SK-N-SH treated with all-trans-retinoic acid at 6 μM for 48 hours (cell line): ENCODE measurements at regions not wholly inside any gene's neighbourhood (a gene's known extent, or its start where the extent isn't known, plus 50 kb on each side); places are given as distances from the start of the nearest gene placed in this dataset.
A peak's percentile ranks its signal among the peaks of the same experiment; 100 is the strongest.

Source experiments
- ATAC-seq: fragments of 200-7000 bp; cut with Tn5 transposase; 3 replicates; pipeline ENCODE4 v1.9.1; 2020; ENCODE audit warnings: mild to moderate bottlenecking, moderate library complexity
- ARNTL ChIP-seq: fragments of 450-650 bp; formaldehyde crosslinking; IDR thresholded peaks from 2 replicates; pipeline ENCODE4 v1.5.0; 2020; ENCODE audit warnings: low read depth, mild to moderate bottlenecking, moderate library complexity, borderline replicate concordance
- BACH2 ChIP-seq: fragments of 250-450 bp; sonication (Bioruptor Pico); IDR thresholded peaks from 2 replicates; pipeline ENCODE4 v1.9.0; 2021; ENCODE audit warnings: mild to moderate bottlenecking, borderline replicate concordance
- CSDC2 ChIP-seq: fragments of 250-450 bp; sonication (Bioruptor Pico); IDR thresholded peaks from 2 replicates; pipeline ENCODE4 v1.5.0; 2020; ENCODE audit warnings: mild to moderate bottlenecking, moderate library complexity
- ESRRG ChIP-seq: fragments of 250-450 bp; sonication (Bioruptor Pico); IDR thresholded peaks from 2 replicates; pipeline ENCODE4 v1.6.1; 2021; ENCODE audit warnings: mild to moderate bottlenecking
- GLIS3 ChIP-seq: fragments of 250-450 bp; sonication (Bioruptor Pico); IDR thresholded peaks from 2 replicates; pipeline ENCODE4 v1.5.0; 2020; ENCODE audit warnings: mild to moderate bottlenecking, moderate library complexity
- ISL1 ChIP-seq: fragments of 250-450 bp; sonication (Bioruptor Pico); IDR thresholded peaks from 2 replicates; pipeline ENCODE4 v2.1.2; 2022; ENCODE audit warnings: mild to moderate bottlenecking, moderate library complexity
- OSR1 ChIP-seq: fragments of 250-450 bp; sonication (Bioruptor Pico); IDR thresholded peaks from 2 replicates; pipeline ENCODE4 v1.8.0; 2022; ENCODE audit warnings: moderate library complexity, mild to moderate bottlenecking, inconsistent platforms
- RARB ChIP-seq: fragments of 250-450 bp; sonication (Bioruptor Pico); IDR thresholded peaks from 2 replicates; pipeline ENCODE4 v1.8.0; 2021; ENCODE audit warnings: mild to moderate bottlenecking, moderate library complexity
- TCF4 ChIP-seq: fragments of 250-450 bp; sonication (Bioruptor Pico); IDR thresholded peaks from 2 replicates; pipeline ENCODE4 v1.8.0; 2021; ENCODE audit warnings: mild to moderate bottlenecking, moderate library complexity, borderline replicate concordance
- TOX ChIP-seq: fragments of 250-450 bp; sonication (Bioruptor Pico); IDR thresholded peaks from 2 replicates; pipeline ENCODE4 v1.8.0; 2021; ENCODE audit warnings: mild to moderate bottlenecking, moderate library complexity, borderline replicate concordance
- ZC3H10 ChIP-seq: fragments of 250-450 bp; sonication (Bioruptor Pico); IDR thresholded peaks from 2 replicates; pipeline ENCODE4 v1.5.1; 2021; ENCODE audit warnings: mild to moderate bottlenecking, moderate library complexity
- ZFP3 ChIP-seq: fragments of 250-450 bp; sonication (Bioruptor Pico); IDR thresholded peaks from 2 replicates; pipeline ENCODE4 v1.5.0; 2020; ENCODE audit warnings: mild to moderate bottlenecking, moderate library complexity
- ZFP30 ChIP-seq: fragments of 450-650 bp; formaldehyde crosslinking; IDR thresholded peaks from 2 replicates; pipeline ENCODE4 v1.5.0; 2022; ENCODE audit warnings: mild to moderate bottlenecking, moderate library complexity
- ZNF565 ChIP-seq: fragments of 450-650 bp; formaldehyde crosslinking; conservative IDR thresholded peaks from 2 replicates; pipeline ENCODE4 v1.5.0; 2020; ENCODE audit warnings: low read depth, mild to moderate bottlenecking, moderate library complexity
- ZNF8 ChIP-seq: fragments of 450-650 bp; formaldehyde crosslinking; IDR thresholded peaks from 2 replicates; pipeline ENCODE4 v1.5.0; 2020; ENCODE audit warnings: mild to moderate bottlenecking, moderate library complexity
- TF ChIP-seq, protein P1 (sequence below): fragments of 250-450 bp; sonication (Bioruptor Pico); IDR thresholded peaks from 2 replicates; pipeline ENCODE4 v1.8.0; 2020; ENCODE audit warnings: mild to moderate bottlenecking, moderate library complexity, borderline replicate concordance
- TF ChIP-seq, protein P2 (sequence below): fragments of 250-450 bp; sonication (Bioruptor Pico); IDR thresholded peaks from 2 replicates; pipeline ENCODE4 v1.5.1; 2021; ENCODE audit warnings: mild to moderate bottlenecking, moderate library complexity
- TF ChIP-seq, protein P3 (sequence below): fragments of 250-450 bp; sonication (Bioruptor Pico); IDR thresholded peaks from 2 replicates; pipeline ENCODE4 v1.8.0; 2021; ENCODE audit warnings: low read depth, mild to moderate bottlenecking, moderate library complexity, borderline replicate concordance
- TF ChIP-seq, protein P4 (sequence below): fragments of 250-450 bp; sonication (Bioruptor Pico); IDR thresholded peaks from 2 replicates; pipeline ENCODE4 v1.5.0; 2020; ENCODE audit warnings: mild to moderate bottlenecking, moderate library complexity

DNA sequence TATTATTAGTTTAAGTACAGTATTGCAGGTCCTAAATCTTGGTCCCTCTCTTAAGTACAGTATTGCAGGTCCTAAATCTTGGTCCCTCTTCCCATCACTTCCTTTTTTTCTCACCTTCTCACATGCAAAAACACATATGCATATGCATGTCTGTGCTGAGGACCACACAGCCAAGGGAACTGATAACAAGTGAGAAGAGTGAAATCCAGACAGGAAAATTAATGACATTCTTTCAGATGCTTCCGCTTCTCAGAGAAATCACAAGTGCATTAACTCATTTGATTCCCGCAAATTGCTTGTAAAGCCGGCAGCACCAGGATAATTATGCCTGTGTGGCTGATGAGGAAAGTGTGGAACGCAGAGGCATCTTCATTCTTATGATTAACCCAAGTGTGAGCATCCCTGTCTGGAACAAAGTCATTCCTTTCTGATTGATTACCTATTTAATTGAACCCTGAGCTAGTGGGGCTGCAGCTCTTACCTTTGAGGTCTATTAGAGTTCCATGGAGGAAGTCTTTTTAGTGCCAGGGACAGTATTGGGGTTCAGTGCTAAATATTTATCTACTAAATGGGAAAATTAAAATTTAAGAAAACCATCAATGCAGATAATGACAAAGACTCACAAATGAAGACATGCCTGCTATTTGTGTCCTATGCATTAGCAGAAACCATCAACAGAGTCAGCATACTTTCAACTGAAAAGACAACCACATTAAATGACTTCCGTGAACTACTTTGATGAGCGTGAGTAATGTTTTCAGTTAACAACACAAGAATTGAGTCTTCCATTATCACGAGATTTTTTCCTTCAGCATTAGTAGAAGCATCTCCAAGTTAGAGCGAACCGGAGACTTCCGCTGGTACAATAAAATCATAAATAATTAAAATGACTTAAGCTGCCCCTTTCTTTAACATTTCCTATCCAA lies 220.4 kb upstream of the SLC35G4 start:
- TF ChIP-seq CSDC2 (CRISPR knock-in tag), result no peak
- no peak for TF ChIP-seq ZNF565
- no peak for TF ChIP-seq ZC3H10 (CRISPR knock-in tag)
- TF ChIP-seq, protein P1, sequence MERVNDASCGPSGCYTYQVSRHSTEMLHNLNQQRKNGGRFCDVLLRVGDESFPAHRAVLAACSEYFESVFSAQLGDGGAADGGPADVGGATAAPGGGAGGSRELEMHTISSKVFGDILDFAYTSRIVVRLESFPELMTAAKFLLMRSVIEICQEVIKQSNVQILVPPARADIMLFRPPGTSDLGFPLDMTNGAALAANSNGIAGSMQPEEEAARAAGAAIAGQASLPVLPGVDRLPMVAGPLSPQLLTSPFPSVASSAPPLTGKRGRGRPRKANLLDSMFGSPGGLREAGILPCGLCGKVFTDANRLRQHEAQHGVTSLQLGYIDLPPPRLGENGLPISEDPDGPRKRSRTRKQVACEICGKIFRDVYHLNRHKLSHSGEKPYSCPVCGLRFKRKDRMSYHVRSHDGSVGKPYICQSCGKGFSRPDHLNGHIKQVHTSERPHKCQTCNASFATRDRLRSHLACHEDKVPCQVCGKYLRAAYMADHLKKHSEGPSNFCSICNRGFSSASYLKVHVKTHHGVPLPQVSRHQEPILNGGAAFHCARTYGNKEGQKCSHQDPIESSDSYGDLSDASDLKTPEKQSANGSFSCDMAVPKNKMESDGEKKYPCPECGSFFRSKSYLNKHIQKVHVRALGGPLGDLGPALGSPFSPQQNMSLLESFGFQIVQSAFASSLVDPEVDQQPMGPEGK (CRISPR knock-in tag), result no peak
- TF ChIP-seq ZFP3 (CRISPR knock-in tag), result no peak
- TF ChIP-seq TOX, result no peak
- no peak for TF ChIP-seq ISL1 (CRISPR knock-in tag)
- TF ChIP-seq OSR1 (CRISPR knock-in tag), result no peak
- TF ChIP-seq ZFP30 (CRISPR knock-in tag), result no peak
- no peak for TF ChIP-seq TCF4 (CRISPR knock-in tag)
- TF ChIP-seq RARB (CRISPR knock-in tag), result no peak
- TF ChIP-seq, protein P2, sequence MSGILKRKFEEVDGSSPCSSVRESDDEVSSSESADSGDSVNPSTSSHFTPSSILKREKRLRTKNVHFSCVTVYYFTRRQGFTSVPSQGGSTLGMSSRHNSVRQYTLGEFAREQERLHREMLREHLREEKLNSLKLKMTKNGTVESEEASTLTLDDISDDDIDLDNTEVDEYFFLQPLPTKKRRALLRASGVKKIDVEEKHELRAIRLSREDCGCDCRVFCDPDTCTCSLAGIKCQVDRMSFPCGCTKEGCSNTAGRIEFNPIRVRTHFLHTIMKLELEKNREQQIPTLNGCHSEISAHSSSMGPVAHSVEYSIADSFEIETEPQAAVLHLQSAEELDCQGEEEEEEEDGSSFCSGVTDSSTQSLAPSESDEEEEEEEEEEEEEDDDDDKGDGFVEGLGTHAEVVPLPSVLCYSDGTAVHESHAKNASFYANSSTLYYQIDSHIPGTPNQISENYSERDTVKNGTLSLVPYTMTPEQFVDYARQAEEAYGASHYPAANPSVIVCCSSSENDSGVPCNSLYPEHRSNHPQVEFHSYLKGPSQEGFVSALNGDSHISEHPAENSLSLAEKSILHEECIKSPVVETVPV (CRISPR knock-in tag), result no peak
- TF ChIP-seq, protein P3, sequence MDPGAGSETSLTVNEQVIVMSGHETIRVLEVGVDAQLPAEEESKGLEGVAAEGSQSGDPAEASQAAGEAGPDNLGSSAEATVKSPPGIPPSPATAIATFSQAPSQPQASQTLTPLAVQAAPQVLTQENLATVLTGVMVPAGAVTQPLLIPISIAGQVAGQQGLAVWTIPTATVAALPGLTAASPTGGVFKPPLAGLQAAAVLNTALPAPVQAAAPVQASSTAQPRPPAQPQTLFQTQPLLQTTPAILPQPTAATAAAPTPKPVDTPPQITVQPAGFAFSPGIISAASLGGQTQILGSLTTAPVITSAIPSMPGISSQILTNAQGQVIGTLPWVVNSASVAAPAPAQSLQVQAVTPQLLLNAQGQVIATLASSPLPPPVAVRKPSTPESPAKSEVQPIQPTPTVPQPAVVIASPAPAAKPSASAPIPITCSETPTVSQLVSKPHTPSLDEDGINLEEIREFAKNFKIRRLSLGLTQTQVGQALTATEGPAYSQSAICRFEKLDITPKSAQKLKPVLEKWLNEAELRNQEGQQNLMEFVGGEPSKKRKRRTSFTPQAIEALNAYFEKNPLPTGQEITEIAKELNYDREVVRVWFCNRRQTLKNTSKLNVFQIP (CRISPR knock-in tag), result no peak
- ATAC-seq, result no peak

DNA sequence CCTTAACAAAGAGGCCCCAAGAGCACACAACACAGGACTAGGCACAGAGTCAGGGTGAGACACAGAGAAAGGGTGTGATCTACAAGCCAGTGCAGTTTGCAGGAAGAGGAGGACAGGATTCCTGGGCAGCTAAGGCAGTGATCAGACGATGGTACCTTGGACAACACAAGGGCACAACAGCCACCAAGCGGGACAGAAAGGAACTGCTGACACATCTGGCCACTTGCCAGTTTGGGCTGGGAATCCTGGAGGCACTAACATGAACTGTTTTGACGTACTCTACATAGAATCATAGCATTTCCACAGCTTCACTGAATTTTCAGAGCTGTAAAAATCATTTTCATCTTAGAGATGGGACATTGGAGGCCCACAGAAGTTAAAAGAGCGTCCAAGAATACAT lies 221.5 kb upstream of the SLC35G4 start:
- ATAC-seq, result peak; percentile 89
- TF ChIP-seq, protein P1 (CRISPR knock-in tag), result no peak
- no peak for TF ChIP-seq GLIS3 (CRISPR knock-in tag)
- TF ChIP-seq RARB (CRISPR knock-in tag), result no peak
- TF ChIP-seq, protein P3 (CRISPR knock-in tag), result no peak
- TF ChIP-seq ESRRG (CRISPR knock-in tag), result no peak
- no peak for TF ChIP-seq ZNF565
- TF ChIP-seq, protein P4, sequence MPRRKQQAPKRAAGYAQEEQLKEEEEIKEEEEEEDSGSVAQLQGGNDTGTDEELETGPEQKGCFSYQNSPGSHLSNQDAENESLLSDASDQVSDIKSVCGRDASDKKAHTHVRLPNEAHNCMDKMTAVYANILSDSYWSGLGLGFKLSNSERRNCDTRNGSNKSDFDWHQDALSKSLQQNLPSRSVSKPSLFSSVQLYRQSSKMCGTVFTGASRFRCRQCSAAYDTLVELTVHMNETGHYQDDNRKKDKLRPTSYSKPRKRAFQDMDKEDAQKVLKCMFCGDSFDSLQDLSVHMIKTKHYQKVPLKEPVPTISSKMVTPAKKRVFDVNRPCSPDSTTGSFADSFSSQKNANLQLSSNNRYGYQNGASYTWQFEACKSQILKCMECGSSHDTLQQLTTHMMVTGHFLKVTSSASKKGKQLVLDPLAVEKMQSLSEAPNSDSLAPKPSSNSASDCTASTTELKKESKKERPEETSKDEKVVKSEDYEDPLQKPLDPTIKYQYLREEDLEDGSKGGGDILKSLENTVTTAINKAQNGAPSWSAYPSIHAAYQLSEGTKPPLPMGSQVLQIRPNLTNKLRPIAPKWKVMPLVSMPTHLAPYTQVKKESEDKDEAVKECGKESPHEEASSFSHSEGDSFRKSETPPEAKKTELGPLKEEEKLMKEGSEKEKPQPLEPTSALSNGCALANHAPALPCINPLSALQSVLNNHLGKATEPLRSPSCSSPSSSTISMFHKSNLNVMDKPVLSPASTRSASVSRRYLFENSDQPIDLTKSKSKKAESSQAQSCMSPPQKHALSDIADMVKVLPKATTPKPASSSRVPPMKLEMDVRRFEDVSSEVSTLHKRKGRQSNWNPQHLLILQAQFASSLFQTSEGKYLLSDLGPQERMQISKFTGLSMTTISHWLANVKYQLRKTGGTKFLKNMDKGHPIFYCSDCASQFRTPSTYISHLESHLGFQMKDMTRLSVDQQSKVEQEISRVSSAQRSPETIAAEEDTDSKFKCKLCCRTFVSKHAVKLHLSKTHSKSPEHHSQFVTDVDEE, result no peak
- TF ChIP-seq, protein P2 (CRISPR knock-in tag), result no peak
- TF ChIP-seq ZNF8 (CRISPR knock-in tag), result no peak
- TF ChIP-seq BACH2 (CRISPR knock-in tag), result no peak
- no peak for TF ChIP-seq ARNTL (CRISPR knock-in tag)
